ENCODE measurements at regions not wholly inside any gene's neighbourhood (a gene's known extent, or its start where the extent isn't known, plus 50 kb on each side); places are given as distances from the start of the nearest gene placed in this dataset.

- Histone ChIP-seq H3K27ac (ENCODE audit: extremely low read depth, low read depth, low read length) (no peak overlapping the region), H3K4me3 (ENCODE audit: low read depth, low read length) (no peak overlapping the region), H3K4me1 (ENCODE audit: control insufficient read depth, insufficient read depth, low read length) (no peaks in the 10 kb centered on the region), H3K36me3 (ENCODE audit: control insufficient read depth in 2 of 2, insufficient read depth in 1 of 2, low read length in 2 of 2) (no peaks in the 10 kb centered on the region), H3K9me3 (ENCODE audit: control insufficient read depth, insufficient read depth, low read depth, low read length) (no peaks in the 10 kb centered on the region)
- TF ChIP-seq ZNF354C (tag by site-specific recombination; IDR thresholded peaks at IDR 0.05; ENCODE audit: borderline replicate concordance, low read depth) (no peak), ZNF221 (tag by site-specific recombination; IDR thresholded peaks at IDR 0.05; ENCODE audit: borderline replicate concordance) (no peak), ZNF830 (tag by site-specific recombination; IDR thresholded peaks at IDR 0.05; ENCODE audit: low read depth) (no peak), ZFP69B (tag by site-specific recombination; IDR thresholded peaks at IDR 0.05) (no peak), ZBTB44 (tag by site-specific recombination; IDR thresholded peaks at IDR 0.05) (no peak), ZNF202 (tag by site-specific recombination; IDR thresholded peaks at IDR 0.05; ENCODE audit: borderline replicate concordance) (no peak), ZNF112 (tag by site-specific recombination; IDR thresholded peaks at IDR 0.05) (no peak), ZNF664 (tag by site-specific recombination; IDR thresholded peaks at IDR 0.05) (no peak), ZNF529 (tag by site-specific recombination; IDR thresholded peaks at IDR 0.05; ENCODE audit: insufficient replicate concordance) (no peak), ZSCAN30 (tag by site-specific recombination; IDR thresholded peaks at IDR 0.05) (no peak), YY1 (tag by site-specific recombination; IDR thresholded peaks at IDR 0.05) (no peak), ZNF785 (tag by site-specific recombination; IDR thresholded peaks at IDR 0.05) (no peak)
- TF ChIP-seq, protein P1, sequence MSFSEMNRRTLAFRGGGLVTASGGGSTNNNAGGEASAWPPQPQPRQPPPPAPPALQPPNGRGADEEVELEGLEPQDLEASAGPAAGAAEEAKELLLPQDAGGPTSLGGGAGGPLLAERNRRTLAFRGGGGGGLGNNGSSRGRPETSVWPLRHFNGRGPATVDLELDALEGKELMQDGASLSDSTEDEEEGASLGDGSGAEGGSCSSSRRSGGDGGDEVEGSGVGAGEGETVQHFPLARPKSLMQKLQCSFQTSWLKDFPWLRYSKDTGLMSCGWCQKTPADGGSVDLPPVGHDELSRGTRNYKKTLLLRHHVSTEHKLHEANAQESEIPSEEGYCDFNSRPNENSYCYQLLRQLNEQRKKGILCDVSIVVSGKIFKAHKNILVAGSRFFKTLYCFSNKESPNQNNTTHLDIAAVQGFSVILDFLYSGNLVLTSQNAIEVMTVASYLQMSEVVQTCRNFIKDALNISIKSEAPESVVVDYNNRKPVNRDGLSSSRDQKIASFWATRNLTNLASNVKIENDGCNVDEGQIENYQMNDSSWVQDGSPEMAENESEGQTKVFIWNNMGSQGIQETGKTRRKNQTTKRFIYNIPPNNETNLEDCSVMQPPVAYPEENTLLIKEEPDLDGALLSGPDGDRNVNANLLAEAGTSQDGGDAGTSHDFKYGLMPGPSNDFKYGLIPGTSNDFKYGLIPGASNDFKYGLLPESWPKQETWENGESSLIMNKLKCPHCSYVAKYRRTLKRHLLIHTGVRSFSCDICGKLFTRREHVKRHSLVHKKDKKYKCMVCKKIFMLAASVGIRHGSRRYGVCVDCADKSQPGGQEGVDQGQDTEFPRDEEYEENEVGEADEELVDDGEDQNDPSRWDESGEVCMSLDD (tag by site-specific recombination; IDR thresholded peaks at IDR 0.05) = no peak
- TF ChIP-seq, protein P2, sequence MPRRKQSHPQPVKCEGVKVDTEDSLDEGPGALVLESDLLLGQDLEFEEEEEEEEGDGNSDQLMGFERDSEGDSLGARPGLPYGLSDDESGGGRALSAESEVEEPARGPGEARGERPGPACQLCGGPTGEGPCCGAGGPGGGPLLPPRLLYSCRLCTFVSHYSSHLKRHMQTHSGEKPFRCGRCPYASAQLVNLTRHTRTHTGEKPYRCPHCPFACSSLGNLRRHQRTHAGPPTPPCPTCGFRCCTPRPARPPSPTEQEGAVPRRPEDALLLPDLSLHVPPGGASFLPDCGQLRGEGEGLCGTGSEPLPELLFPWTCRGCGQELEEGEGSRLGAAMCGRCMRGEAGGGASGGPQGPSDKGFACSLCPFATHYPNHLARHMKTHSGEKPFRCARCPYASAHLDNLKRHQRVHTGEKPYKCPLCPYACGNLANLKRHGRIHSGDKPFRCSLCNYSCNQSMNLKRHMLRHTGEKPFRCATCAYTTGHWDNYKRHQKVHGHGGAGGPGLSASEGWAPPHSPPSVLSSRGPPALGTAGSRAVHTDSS (tag by site-specific recombination; IDR thresholded peaks at IDR 0.05) = no peak
- TF ChIP-seq, protein P3, sequence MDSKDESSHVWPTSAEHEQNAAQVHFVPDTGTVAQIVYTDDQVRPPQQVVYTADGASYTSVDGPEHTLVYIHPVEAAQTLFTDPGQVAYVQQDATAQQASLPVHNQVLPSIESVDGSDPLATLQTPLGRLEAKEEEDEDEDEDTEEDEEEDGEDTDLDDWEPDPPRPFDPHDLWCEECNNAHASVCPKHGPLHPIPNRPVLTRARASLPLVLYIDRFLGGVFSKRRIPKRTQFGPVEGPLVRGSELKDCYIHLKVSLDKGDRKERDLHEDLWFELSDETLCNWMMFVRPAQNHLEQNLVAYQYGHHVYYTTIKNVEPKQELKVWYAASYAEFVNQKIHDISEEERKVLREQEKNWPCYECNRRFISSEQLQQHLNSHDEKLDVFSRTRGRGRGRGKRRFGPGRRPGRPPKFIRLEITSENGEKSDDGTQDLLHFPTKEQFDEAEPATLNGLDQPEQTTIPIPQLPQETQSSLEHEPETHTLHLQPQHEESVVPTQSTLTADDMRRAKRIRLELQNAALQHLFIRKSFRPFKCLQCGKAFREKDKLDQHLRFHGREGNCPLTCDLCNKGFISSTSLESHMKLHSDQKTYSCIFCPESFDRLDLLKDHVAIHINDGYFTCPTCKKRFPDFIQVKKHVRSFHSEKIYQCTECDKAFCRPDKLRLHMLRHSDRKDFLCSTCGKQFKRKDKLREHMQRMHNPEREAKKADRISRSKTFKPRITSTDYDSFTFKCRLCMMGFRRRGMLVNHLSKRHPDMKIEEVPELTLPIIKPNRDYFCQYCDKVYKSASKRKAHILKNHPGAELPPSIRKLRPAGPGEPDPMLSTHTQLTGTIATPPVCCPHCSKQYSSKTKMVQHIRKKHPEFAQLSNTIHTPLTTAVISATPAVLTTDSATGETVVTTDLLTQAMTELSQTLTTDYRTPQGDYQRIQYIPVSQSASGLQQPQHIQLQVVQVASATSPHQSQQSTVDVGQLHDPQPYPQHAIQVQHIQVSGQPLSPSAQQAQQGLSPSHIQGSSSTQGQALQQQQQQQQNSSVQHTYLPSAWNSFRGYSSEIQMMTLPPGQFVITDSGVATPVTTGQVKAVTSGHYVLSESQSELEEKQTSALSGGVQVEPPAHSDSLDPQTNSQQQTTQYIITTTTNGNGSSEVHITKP (tag by site-specific recombination; IDR thresholded peaks at IDR 0.05) = no peak
- CTCF ChIA-PET = no interaction called here
- POLR2A ChIA-PET = no interaction called here
Measured at GRCh38 chr13:68359105-68359504, 1129.0 kb upstream of the PCDH9 start.

DNA sequence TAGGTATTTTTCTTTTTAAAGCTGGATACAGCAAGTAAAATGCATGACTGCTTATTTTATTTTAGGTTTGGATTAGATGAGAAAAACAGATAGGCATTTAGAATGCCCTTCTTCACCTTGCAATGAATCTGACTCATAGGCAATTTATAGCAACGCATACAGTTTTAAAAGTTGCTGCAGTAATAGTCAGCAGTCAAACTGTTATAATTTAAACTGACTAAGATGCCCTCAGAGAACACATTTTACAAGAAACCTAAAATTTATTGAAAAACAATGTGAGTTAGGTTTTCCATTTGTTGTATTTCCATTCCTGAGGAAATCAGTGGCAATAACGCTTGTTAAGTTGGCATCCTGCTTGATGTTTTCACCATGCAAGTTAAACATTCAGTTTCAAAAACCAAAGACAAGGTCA lies 1128.2 kb upstream of the PCDH9 start:
- H3K27ac ChIP-seq (ENCODE audit: extremely low read depth, low read depth, low read length) = no peak overlapping the region
- no peak overlapping the region for H3K4me3 ChIP-seq (ENCODE audit: low read depth, low read length)
- no peaks in the 10 kb centered on the region for H3K36me3 ChIP-seq (ENCODE audit: control insufficient read depth in 2 of 2, insufficient read depth in 1 of 2, low read length in 2 of 2)
- no peaks in the 10 kb centered on the region for H3K9me3 ChIP-seq (ENCODE audit: control insufficient read depth, insufficient read depth, low read depth, low read length)
- TF ChIP-seq ZNF658 (tag by site-specific recombination; IDR thresholded peaks at IDR 0.05) (no peak), SETDB1 (IDR thresholded peaks at IDR 0.05; ENCODE audit: insufficient read length, low read length) (peak; percentile 27), ZNF350 (tag by site-specific recombination; IDR thresholded peaks at IDR 0.05) (no peak), TRIM28 (IDR thresholded peaks at IDR 0.05; ENCODE audit: borderline replicate concordance, low read length) (peak; percentile 86), INSM2 (tag by site-specific recombination; IDR thresholded peaks at IDR 0.05) (no peak)
- no peaks in the 10 kb centered on the region for H3K4me1 ChIP-seq (ENCODE audit: control insufficient read depth, insufficient read depth, low read length)
- POLR2A ChIA-PET = no interaction called here
- CTCF ChIA-PET = no interaction called here
